ENCODE measurements at regions not wholly inside any gene's neighbourhood (a gene's known extent, or its start where the extent isn't known, plus 50 kb on each side); places are given as distances from the start of the nearest gene placed in this dataset.

GRCh38 chr5:84791138-84791537 lies 406.5 kb upstream of the EDIL3 start:
- no peak overlapping the region for H3K4me3 Mint-ChIP-seq (ENCODE audit: unreplicated experiment)
- Histone ChIP-seq H3K36me3 (ENCODE audit: insufficient read depth, low read length) (no peaks in the 10 kb centered on the region), H3K27me3 (ENCODE audit: insufficient read depth, low read length) (no peaks in the 10 kb centered on the region), H2AFZ (ENCODE audit: low read depth, low read length) (no peak overlapping the region), H3K4me1 (ENCODE audit: insufficient read depth, low read length) (no peaks in the 10 kb centered on the region), H3K79me2 (ENCODE audit: insufficient read depth, low read length) (no peaks in the 10 kb centered on the region), H3K4me3 (ENCODE audit: insufficient read depth, low read depth, low read length) (no peak overlapping the region), H3K9ac (ENCODE audit: low read length) (no peak overlapping the region), H3K27ac (ENCODE audit: low read depth, low read length) (no peak overlapping the region), H3K4me2 (ENCODE audit: low read length) (no peak overlapping the region), H4K20me1 (ENCODE audit: insufficient read depth, low read length) (no peaks in the 10 kb centered on the region), H3K9me3 (ENCODE audit: insufficient read depth, low read depth, low read length) (no peaks in the 10 kb centered on the region)
- H3K9me3 Mint-ChIP-seq (ENCODE audit: unreplicated experiment), result no peaks in the 10 kb centered on the region
- FAIRE-seq, result no peak
- no peaks in the 10 kb centered on the region for H3K36me3 Mint-ChIP-seq (ENCODE audit: low read depth, unreplicated experiment)
- DNase-seq (ENCODE audit: low read depth), result no peak
- no peaks in the 10 kb centered on the region for H3K4me1 Mint-ChIP-seq (ENCODE audit: low read depth, unreplicated experiment)
- no peak for TF ChIP-seq EZH2 (IDR thresholded peaks at IDR 0.05; ENCODE audit: insufficient read depth, low read length)
- TF ChIP-seq, protein P1, sequence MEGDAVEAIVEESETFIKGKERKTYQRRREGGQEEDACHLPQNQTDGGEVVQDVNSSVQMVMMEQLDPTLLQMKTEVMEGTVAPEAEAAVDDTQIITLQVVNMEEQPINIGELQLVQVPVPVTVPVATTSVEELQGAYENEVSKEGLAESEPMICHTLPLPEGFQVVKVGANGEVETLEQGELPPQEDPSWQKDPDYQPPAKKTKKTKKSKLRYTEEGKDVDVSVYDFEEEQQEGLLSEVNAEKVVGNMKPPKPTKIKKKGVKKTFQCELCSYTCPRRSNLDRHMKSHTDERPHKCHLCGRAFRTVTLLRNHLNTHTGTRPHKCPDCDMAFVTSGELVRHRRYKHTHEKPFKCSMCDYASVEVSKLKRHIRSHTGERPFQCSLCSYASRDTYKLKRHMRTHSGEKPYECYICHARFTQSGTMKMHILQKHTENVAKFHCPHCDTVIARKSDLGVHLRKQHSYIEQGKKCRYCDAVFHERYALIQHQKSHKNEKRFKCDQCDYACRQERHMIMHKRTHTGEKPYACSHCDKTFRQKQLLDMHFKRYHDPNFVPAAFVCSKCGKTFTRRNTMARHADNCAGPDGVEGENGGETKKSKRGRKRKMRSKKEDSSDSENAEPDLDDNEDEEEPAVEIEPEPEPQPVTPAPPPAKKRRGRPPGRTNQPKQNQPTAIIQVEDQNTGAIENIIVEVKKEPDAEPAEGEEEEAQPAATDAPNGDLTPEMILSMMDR (IDR thresholded peaks at IDR 0.05; ENCODE audit: insufficient read depth, low read depth, low read length), result no peak
- H3K27me3 Mint-ChIP-seq (ENCODE audit: low read depth, unreplicated experiment), result no peaks in the 10 kb centered on the region
- no peak overlapping the region for H3K27ac Mint-ChIP-seq (ENCODE audit: unreplicated experiment)

DNA sequence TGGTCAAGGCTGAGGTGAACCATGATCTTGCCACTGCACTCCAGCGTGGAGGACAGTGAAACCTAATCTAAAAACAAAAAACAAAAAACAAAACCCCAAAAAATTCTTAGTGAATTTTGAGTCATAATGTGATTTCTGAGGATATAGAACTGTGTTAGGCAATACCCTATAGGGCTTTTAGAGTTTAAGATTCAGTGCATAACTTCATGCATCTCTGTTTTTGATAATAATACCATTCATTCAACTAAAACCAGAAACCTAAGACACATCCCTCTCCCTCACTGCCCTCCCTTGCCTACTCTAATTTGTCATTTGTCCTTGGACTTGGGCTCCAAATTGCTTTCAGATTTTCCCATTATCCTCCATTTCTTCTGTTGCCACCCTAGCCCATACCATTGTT lies 405.7 kb upstream of the EDIL3 start:
- no peak overlapping the region for H3K4me2 ChIP-seq (ENCODE audit: low read length)
- Mint-ChIP-seq H3K36me3 (ENCODE audit: low read depth, unreplicated experiment) (no peaks in the 10 kb centered on the region), H3K27ac (ENCODE audit: unreplicated experiment) (no peak overlapping the region), H3K4me3 (ENCODE audit: unreplicated experiment) (no peak overlapping the region), H3K4me1 (ENCODE audit: low read depth, unreplicated experiment) (no peaks in the 10 kb centered on the region), H3K27me3 (ENCODE audit: low read depth, unreplicated experiment) (no peaks in the 10 kb centered on the region), H3K9me3 (ENCODE audit: unreplicated experiment) (no peaks in the 10 kb centered on the region)
- H3K79me2 ChIP-seq (ENCODE audit: insufficient read depth, low read length), result no peaks in the 10 kb centered on the region
- no peak overlapping the region for H3K4me3 ChIP-seq (ENCODE audit: insufficient read depth, low read depth, low read length)
- no peaks in the 10 kb centered on the region for H4K20me1 ChIP-seq (ENCODE audit: insufficient read depth, low read length)
- H3K27ac ChIP-seq (ENCODE audit: low read depth, low read length), result no peak overlapping the region
- H3K27me3 ChIP-seq (ENCODE audit: insufficient read depth, low read length), result no peaks in the 10 kb centered on the region
- no peak for FAIRE-seq
- no peaks in the 10 kb centered on the region for H3K36me3 ChIP-seq (ENCODE audit: insufficient read depth, low read length)
- no peak overlapping the region for H2AFZ ChIP-seq (ENCODE audit: low read depth, low read length)
- H3K4me1 ChIP-seq (ENCODE audit: insufficient read depth, low read length), result no peaks in the 10 kb centered on the region
- no peaks in the 10 kb centered on the region for H3K9me3 ChIP-seq (ENCODE audit: insufficient read depth, low read depth, low read length)
- no peak for TF ChIP-seq EZH2 (IDR thresholded peaks at IDR 0.05; ENCODE audit: insufficient read depth, low read length)
- TF ChIP-seq, protein P1 (IDR thresholded peaks at IDR 0.05; ENCODE audit: insufficient read depth, low read depth, low read length), result no peak
- no peak for DNase-seq (ENCODE audit: low read depth)
- H3K9ac ChIP-seq (ENCODE audit: low read length), result no peak overlapping the region

- DNase-seq (ENCODE audit: low read depth) (no peak), FAIRE-seq (no peak)
- Mint-ChIP-seq H3K4me1 (ENCODE audit: low read depth, unreplicated experiment) (peaks cover 9% of the 10 kb centered on the region), H3K4me3 (ENCODE audit: unreplicated experiment) (no peak overlapping the region), H3K36me3 (ENCODE audit: low read depth, unreplicated experiment) (no peaks in the 10 kb centered on the region), H3K27me3 (ENCODE audit: low read depth, unreplicated experiment) (peaks cover 6% of the 10 kb centered on the region), H3K27ac (ENCODE audit: unreplicated experiment) (no peak overlapping the region), H3K9me3 (ENCODE audit: unreplicated experiment) (no peaks in the 10 kb centered on the region)
- Histone ChIP-seq H3K79me2 (ENCODE audit: insufficient read depth, low read length) (no peaks in the 10 kb centered on the region), H3K4me2 (ENCODE audit: low read length) (no peak overlapping the region), H3K4me3 (ENCODE audit: insufficient read depth, low read depth, low read length) (no peak overlapping the region), H4K20me1 (ENCODE audit: insufficient read depth, low read length) (no peaks in the 10 kb centered on the region), H3K9me3 (ENCODE audit: insufficient read depth, low read depth, low read length) (no peaks in the 10 kb centered on the region), H3K36me3 (ENCODE audit: insufficient read depth, low read length) (no peaks in the 10 kb centered on the region), H3K9ac (ENCODE audit: low read length) (no peak overlapping the region), H3K27me3 (ENCODE audit: insufficient read depth, low read length) (no peaks in the 10 kb centered on the region), H3K4me1 (ENCODE audit: insufficient read depth, low read length) (no peaks in the 10 kb centered on the region), H2AFZ (ENCODE audit: low read depth, low read length) (no peak overlapping the region), H3K27ac (ENCODE audit: low read depth, low read length) (no peak overlapping the region)
- TF ChIP-seq, protein P1 (IDR thresholded peaks at IDR 0.05; ENCODE audit: insufficient read depth, low read depth, low read length), result no peak
- no peak for TF ChIP-seq EZH2 (IDR thresholded peaks at IDR 0.05; ENCODE audit: insufficient read depth, low read length)
Observed at GRCh38 chr5:84783003-84783402, 398.3 kb upstream of the EDIL3 start.
